NCI-H1105 (cell line): ENCODE measurements at regions not wholly inside any gene's neighbourhood (a gene's known extent, or its start where the extent isn't known, plus 50 kb on each side); places are given as distances from the start of the nearest gene placed in this dataset.

Source experiments
- DNase-seq: peaks from one replicate; lab custom pipeline; 2025; lab: John Stamatoyannopoulos, UW

- DNase-seq, result no peak
These were observed 1618.9 kb upstream of the ZEB2 start for GRCh38 chr2:146138820-146139219.

- no peak for DNase-seq
These were observed 1615.3 kb upstream of the ZEB2 start for GRCh38 chr2:146135245-146135644.

GRCh38 chr2:146131785-146132184 is 1611.9 kb upstream of the ZEB2 start:
- DNase-seq, result no peak

- DNase-seq, result no peak
These were observed 1611.1 kb upstream of the ZEB2 start for GRCh38 chr2:146131048-146131447.

GRCh38 chr2:146130290-146130689 is 1610.4 kb upstream of the ZEB2 start:
- no peak for DNase-seq

GRCh38 chr2:146129231-146129630 is 1609.3 kb upstream of the ZEB2 start:
- no peak for DNase-seq

- no peak for DNase-seq
These were observed 1608.3 kb upstream of the ZEB2 start for GRCh38 chr2:146128216-146128615.

- no peak for DNase-seq
These were observed 1605.6 kb upstream of the ZEB2 start for GRCh38 chr2:146125551-146125950.

- no peak for DNase-seq
These were observed 1604.8 kb upstream of the ZEB2 start for GRCh38 chr2:146124741-146125140.

- DNase-seq, result no peak
These were observed 1603.8 kb upstream of the ZEB2 start for GRCh38 chr2:146123714-146124113.

GRCh38 chr2:146123256-146123655 is 1603.3 kb upstream of the ZEB2 start:
- no peak for DNase-seq

- DNase-seq, result no peak
These were observed 1599.7 kb upstream of the ZEB2 start for GRCh38 chr2:146119586-146119985.

- DNase-seq, result no peak
These were observed 1589.1 kb upstream of the ZEB2 start for GRCh38 chr2:146108993-146109392.

GRCh38 chr2:146094185-146094584 is 1574.3 kb upstream of the ZEB2 start:
- no peak for DNase-seq

GRCh38 chr2:146081459-146081858 is 1561.5 kb upstream of the ZEB2 start:
- DNase-seq, result no peak

- DNase-seq, result no peak
These were observed 1561.0 kb upstream of the ZEB2 start for GRCh38 chr2:146080925-146081324.

GRCh38 chr2:146079216-146079615 is 1559.3 kb upstream of the ZEB2 start:
- no peak for DNase-seq

GRCh38 chr2:146077156-146077555 is 1557.2 kb upstream of the ZEB2 start:
- DNase-seq, result no peak

- DNase-seq, result no peak
These were observed 1548.1 kb upstream of the ZEB2 start for GRCh38 chr2:146068051-146068450.

- no peak for DNase-seq
These were observed 1528.2 kb upstream of the ZEB2 start for GRCh38 chr2:146048141-146048540.

GRCh38 chr2:146041274-146041910 is 1521.5 kb upstream of the ZEB2 start:
- no peak for DNase-seq

GRCh38 chr2:146040051-146040450 is 1520.1 kb upstream of the ZEB2 start:
- no peak for DNase-seq

- no peak for DNase-seq
These were observed 1518.1 kb upstream of the ZEB2 start for GRCh38 chr2:146038014-146038413.

- DNase-seq, result no peak
These were observed 1517.5 kb upstream of the ZEB2 start for GRCh38 chr2:146037334-146037870.
